Fibroblast of lung (primary cell): ENCODE measurements at regions not wholly inside any gene's neighbourhood (a gene's known extent, or its start where the extent isn't known, plus 50 kb on each side); places are given as distances from the start of the nearest gene placed in this dataset.

Source experiments
- EZH2 ChIP-seq: IDR thresholded peaks from 2 replicates; pipeline ENCODE4 v1.5.1; 2012; ENCODE audit warnings: low read length, control low read depth, mild to moderate bottlenecking; ENCODE audit errors: missing control alignments
- TF ChIP-seq, protein P1 (sequence below), 2 donors: IDR thresholded peaks in 1 of 2; conservative IDR thresholded peaks in 1 of 2; 1 replicate in 1 of 2; 2 replicates in 1 of 2; pipeline ENCODE4 v1.5.1; 2011 to 2012; ENCODE audit warnings: low read length in 2 of 2, control low read depth in 1 of 2, inconsistent platforms in 1 of 2, low read depth in 1 of 2, mild to moderate bottlenecking in 1 of 2

DNA sequence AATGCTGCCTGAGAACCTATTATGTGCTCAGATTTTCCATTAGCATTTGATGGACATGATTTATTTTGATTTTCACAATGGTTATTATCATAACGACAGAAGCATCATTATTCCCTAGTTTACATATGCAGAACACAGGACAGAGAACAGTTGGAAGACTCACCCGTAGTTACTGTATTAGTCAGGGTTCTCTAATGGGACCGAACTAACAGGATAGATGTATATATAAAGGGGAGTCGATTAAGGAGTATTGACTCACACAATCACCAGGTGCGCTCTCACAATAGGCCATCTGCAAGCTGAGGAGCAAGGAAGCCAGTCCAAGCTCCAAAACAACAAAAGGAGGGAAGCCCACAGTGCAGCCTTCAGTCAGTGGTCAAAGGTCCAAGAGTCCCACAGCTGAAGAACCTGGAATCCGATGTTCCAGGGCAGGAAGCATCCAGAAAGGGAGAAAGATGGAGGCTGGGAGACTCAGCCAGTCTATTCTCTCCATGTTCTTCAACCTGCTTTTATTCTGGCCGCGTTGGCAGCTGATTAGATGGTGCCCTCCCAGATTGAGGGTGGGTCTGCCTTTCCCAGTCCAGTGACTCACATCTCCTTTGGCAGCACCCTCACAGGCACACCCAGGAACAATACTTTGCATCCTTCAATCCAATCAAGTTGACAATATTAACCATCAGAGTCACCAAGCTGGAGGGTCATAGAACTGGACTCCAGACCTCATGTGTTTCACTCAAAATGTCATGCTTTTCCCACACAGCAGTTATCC, 92.7 kb upstream of the XYLT1 start:
- TF ChIP-seq EZH2: no peak
- TF ChIP-seq, protein P1, sequence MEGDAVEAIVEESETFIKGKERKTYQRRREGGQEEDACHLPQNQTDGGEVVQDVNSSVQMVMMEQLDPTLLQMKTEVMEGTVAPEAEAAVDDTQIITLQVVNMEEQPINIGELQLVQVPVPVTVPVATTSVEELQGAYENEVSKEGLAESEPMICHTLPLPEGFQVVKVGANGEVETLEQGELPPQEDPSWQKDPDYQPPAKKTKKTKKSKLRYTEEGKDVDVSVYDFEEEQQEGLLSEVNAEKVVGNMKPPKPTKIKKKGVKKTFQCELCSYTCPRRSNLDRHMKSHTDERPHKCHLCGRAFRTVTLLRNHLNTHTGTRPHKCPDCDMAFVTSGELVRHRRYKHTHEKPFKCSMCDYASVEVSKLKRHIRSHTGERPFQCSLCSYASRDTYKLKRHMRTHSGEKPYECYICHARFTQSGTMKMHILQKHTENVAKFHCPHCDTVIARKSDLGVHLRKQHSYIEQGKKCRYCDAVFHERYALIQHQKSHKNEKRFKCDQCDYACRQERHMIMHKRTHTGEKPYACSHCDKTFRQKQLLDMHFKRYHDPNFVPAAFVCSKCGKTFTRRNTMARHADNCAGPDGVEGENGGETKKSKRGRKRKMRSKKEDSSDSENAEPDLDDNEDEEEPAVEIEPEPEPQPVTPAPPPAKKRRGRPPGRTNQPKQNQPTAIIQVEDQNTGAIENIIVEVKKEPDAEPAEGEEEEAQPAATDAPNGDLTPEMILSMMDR (conservative IDR thresholded peaks at IDR 0.05 in 1 of 2, IDR thresholded peaks at IDR 0.05 in 1 of 2; ENCODE audit: low read depth in 1 of 2, low read length in 2 of 2): no peak
